GM12873 (cell line): ENCODE measurements at regions not wholly inside any gene's neighbourhood (a gene's known extent, or its start where the extent isn't known, plus 50 kb on each side); places are given as distances from the start of the nearest gene placed in this dataset.

Experiments used
- TF ChIP-seq, protein P1 (sequence below): IDR thresholded peaks from 2 replicates; pipeline ENCODE4 v1.5.1; 2012; ENCODE audit warnings: low read depth, mild to moderate bottlenecking, moderate library complexity, low read length, control low read depth; ENCODE audit not compliant: insufficient read depth; ENCODE audit errors: missing control alignments

DNA sequence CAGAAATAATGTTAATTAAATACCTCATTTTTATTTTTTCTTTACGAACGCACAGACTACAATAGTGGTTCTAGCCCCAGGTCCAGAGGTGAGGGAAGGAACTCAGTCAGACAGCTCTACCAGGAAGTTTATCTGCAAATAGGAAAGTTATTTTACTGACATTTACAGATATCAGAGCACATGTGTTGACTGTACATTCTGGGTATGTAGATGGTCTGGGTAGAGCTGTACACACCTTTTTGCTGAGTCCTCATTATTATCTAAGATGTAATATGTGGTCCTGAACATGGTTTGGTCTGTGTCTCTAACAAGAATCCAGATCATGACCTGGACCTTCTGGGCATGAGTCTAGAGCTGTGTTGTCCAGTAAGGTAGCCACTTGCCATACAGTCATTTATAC, 74.6 kb upstream of the KIF5B start:
- TF ChIP-seq, protein P1, sequence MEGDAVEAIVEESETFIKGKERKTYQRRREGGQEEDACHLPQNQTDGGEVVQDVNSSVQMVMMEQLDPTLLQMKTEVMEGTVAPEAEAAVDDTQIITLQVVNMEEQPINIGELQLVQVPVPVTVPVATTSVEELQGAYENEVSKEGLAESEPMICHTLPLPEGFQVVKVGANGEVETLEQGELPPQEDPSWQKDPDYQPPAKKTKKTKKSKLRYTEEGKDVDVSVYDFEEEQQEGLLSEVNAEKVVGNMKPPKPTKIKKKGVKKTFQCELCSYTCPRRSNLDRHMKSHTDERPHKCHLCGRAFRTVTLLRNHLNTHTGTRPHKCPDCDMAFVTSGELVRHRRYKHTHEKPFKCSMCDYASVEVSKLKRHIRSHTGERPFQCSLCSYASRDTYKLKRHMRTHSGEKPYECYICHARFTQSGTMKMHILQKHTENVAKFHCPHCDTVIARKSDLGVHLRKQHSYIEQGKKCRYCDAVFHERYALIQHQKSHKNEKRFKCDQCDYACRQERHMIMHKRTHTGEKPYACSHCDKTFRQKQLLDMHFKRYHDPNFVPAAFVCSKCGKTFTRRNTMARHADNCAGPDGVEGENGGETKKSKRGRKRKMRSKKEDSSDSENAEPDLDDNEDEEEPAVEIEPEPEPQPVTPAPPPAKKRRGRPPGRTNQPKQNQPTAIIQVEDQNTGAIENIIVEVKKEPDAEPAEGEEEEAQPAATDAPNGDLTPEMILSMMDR, result no peak

DNA sequence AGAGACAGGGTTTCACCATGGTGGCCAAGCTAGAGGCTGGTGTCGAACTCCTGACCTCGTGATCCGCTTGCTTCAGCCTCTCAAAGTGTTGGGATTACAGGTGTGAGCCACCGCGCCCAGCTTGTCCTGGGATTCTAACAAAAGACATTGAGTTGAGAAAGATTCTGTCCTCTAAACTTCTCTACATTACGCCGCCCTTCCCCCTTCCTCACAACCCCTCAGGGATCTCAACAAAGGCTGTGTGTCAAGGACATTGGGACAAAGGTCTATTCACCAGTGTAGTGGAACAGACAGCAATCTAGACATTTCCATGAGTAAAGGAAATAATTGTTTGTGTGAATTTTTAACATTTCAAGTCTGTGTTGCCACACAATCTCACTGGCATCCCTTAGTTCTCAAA, 68.8 kb upstream of the KIF5B start:
- TF ChIP-seq, protein P1, result no peak

DNA sequence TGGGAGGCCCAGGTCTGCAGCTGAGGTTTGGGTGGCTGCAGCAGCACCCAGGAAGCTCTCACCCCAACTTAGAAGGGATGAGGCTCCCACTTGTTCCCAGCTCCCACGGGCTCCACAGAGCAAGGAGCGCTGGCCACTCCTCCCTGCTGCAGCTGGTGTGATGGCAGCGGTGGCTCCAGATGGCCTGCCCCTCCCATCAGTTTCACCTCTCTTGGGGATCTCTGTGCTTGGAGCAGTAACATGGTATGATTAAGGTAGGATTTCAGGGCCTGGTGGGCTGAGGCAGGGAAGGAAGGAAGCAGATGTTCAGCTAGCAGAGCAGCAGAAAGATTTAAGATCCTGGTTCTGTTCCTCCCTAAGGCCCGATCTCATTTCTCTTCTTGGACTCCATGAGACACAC, 66.8 kb upstream of the KIF5B start:
- TF ChIP-seq, protein P1, result no peak

DNA sequence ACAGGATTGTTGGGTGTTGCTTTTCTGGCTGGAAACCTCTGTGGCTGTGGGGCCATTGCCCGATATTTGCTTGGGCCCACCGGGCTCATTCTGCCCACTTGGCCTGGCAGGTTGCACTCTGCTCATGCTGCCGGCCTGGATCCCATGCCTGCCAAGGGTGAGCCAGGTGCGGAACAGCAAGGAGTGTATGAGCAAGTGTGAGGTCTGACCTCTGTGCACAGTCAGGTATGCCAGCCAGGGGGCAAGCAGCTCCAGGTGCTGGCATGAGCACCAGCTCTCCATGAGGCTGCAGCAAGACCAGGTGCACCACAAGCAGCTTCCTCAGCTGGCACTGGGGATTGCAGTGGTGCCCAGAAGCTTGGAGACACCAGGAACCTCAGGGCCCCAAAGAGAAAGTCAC, 65.4 kb upstream of the KIF5B start:
- TF ChIP-seq, protein P1, result no peak

- TF ChIP-seq, protein P1, result no peak
These were observed 63.9 kb upstream of the KIF5B start for GRCh38 chr10:32120147-32120546.

GRCh38 chr10:32114508-32114907, 58.3 kb upstream of the KIF5B start:
- TF ChIP-seq, protein P1, result no peak

DNA sequence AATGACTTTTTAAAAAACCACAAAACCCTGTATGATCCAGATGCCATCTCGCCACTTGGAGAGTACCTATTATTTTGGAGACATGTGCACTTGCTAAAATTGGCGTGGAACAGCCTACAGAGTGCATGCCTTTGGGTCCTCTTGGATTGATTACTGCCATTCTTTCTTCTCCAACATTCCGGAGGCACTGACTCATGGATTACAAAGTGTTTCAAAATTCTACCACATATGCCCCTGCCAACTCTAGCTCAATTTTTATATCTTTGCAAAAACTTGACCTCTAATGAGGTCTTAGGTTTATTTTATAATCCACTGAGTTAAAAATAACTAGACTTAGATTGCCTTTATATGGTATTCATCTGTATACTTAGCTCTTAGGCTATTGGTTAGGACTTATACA, 55.8 kb upstream of the KIF5B start:
- TF ChIP-seq, protein P1, result no peak
